SK-N-SH treated with all-trans-retinoic acid at 6 μM for 48 hours (cell line): ENCODE measurements at regions not wholly inside any gene's neighbourhood (a gene's known extent, or its start where the extent isn't known, plus 50 kb on each side); places are given as distances from the start of the nearest gene placed in this dataset.

Experiments used
- ATAC-seq: fragments of 200-7000 bp; cut with Tn5 transposase; 3 replicates; pipeline ENCODE4 v1.9.1; 2020; ENCODE audit warnings: mild to moderate bottlenecking, moderate library complexity
- ARNTL ChIP-seq: fragments of 450-650 bp; formaldehyde crosslinking; IDR thresholded peaks from 2 replicates; pipeline ENCODE4 v1.5.0; 2020; ENCODE audit warnings: low read depth, mild to moderate bottlenecking, moderate library complexity, borderline replicate concordance
- BACH2 ChIP-seq: fragments of 250-450 bp; sonication (Bioruptor Pico); IDR thresholded peaks from 2 replicates; pipeline ENCODE4 v1.9.0; 2021; ENCODE audit warnings: mild to moderate bottlenecking, borderline replicate concordance
- CSDC2 ChIP-seq: fragments of 250-450 bp; sonication (Bioruptor Pico); IDR thresholded peaks from 2 replicates; pipeline ENCODE4 v1.5.0; 2020; ENCODE audit warnings: mild to moderate bottlenecking, moderate library complexity
- ESRRG ChIP-seq: fragments of 250-450 bp; sonication (Bioruptor Pico); IDR thresholded peaks from 2 replicates; pipeline ENCODE4 v1.6.1; 2021; ENCODE audit warnings: mild to moderate bottlenecking
- GLIS3 ChIP-seq: fragments of 250-450 bp; sonication (Bioruptor Pico); IDR thresholded peaks from 2 replicates; pipeline ENCODE4 v1.5.0; 2020; ENCODE audit warnings: mild to moderate bottlenecking, moderate library complexity
- ISL1 ChIP-seq: fragments of 250-450 bp; sonication (Bioruptor Pico); IDR thresholded peaks from 2 replicates; pipeline ENCODE4 v2.1.2; 2022; ENCODE audit warnings: mild to moderate bottlenecking, moderate library complexity
- PPARA ChIP-seq: fragments of 250-450 bp; sonication (Bioruptor Pico); IDR thresholded peaks from 2 replicates; pipeline ENCODE4 v1.5.0; 2020; ENCODE audit warnings: mild to moderate bottlenecking, borderline replicate concordance
- SNAI2 ChIP-seq: fragments of 250-450 bp; sonication (Bioruptor Pico); IDR thresholded peaks from 2 replicates; pipeline ENCODE4 v1.5.0; 2020; ENCODE audit warnings: mild to moderate bottlenecking, moderate library complexity
- TCF4 ChIP-seq: fragments of 250-450 bp; sonication (Bioruptor Pico); IDR thresholded peaks from 2 replicates; pipeline ENCODE4 v1.8.0; 2021; ENCODE audit warnings: mild to moderate bottlenecking, moderate library complexity, borderline replicate concordance
- TOX ChIP-seq: fragments of 250-450 bp; sonication (Bioruptor Pico); IDR thresholded peaks from 2 replicates; pipeline ENCODE4 v1.8.0; 2021; ENCODE audit warnings: mild to moderate bottlenecking, moderate library complexity, borderline replicate concordance
- ZC3H10 ChIP-seq: fragments of 250-450 bp; sonication (Bioruptor Pico); IDR thresholded peaks from 2 replicates; pipeline ENCODE4 v1.5.1; 2021; ENCODE audit warnings: mild to moderate bottlenecking, moderate library complexity
- ZFP3 ChIP-seq: fragments of 250-450 bp; sonication (Bioruptor Pico); IDR thresholded peaks from 2 replicates; pipeline ENCODE4 v1.5.0; 2020; ENCODE audit warnings: mild to moderate bottlenecking, moderate library complexity
- ZFP30 ChIP-seq: fragments of 450-650 bp; formaldehyde crosslinking; IDR thresholded peaks from 2 replicates; pipeline ENCODE4 v1.5.0; 2022; ENCODE audit warnings: mild to moderate bottlenecking, moderate library complexity
- ZNF565 ChIP-seq: fragments of 450-650 bp; formaldehyde crosslinking; conservative IDR thresholded peaks from 2 replicates; pipeline ENCODE4 v1.5.0; 2020; ENCODE audit warnings: low read depth, mild to moderate bottlenecking, moderate library complexity
- ZNF70 ChIP-seq: fragments of 450-650 bp; formaldehyde crosslinking; IDR thresholded peaks from 2 replicates; pipeline ENCODE4 v1.5.0; 2020; ENCODE audit warnings: mild to moderate bottlenecking, moderate library complexity
- ZNF8 ChIP-seq: fragments of 450-650 bp; formaldehyde crosslinking; IDR thresholded peaks from 2 replicates; pipeline ENCODE4 v1.5.0; 2020; ENCODE audit warnings: mild to moderate bottlenecking, moderate library complexity
- TF ChIP-seq, protein P1 (sequence below): fragments of 250-450 bp; sonication (Bioruptor Pico); IDR thresholded peaks from 2 replicates; pipeline ENCODE4 v1.5.1; 2020; ENCODE audit warnings: low read depth, mild to moderate bottlenecking, moderate library complexity
- TF ChIP-seq, protein P2 (sequence below): fragments of 250-450 bp; sonication (Bioruptor Pico); IDR thresholded peaks from 2 replicates; pipeline ENCODE4 v1.5.0; 2020; ENCODE audit warnings: mild to moderate bottlenecking, moderate library complexity
- TF ChIP-seq, protein P3 (sequence below): fragments of 250-450 bp; sonication (Bioruptor Pico); IDR thresholded peaks from 2 replicates; pipeline ENCODE4 v1.5.1; 2021; ENCODE audit warnings: mild to moderate bottlenecking, moderate library complexity
- TF ChIP-seq, protein P4 (sequence below): fragments of 250-450 bp; sonication (Bioruptor Pico); IDR thresholded peaks from 2 replicates; pipeline ENCODE4 v1.8.0; 2020; ENCODE audit warnings: mild to moderate bottlenecking, moderate library complexity, borderline replicate concordance
- TF ChIP-seq, protein P5 (sequence below): fragments of 250-450 bp; sonication (Bioruptor Pico); IDR thresholded peaks from 2 replicates; pipeline ENCODE4 v1.8.0; 2021; ENCODE audit warnings: low read depth, mild to moderate bottlenecking, moderate library complexity, borderline replicate concordance

DNA sequence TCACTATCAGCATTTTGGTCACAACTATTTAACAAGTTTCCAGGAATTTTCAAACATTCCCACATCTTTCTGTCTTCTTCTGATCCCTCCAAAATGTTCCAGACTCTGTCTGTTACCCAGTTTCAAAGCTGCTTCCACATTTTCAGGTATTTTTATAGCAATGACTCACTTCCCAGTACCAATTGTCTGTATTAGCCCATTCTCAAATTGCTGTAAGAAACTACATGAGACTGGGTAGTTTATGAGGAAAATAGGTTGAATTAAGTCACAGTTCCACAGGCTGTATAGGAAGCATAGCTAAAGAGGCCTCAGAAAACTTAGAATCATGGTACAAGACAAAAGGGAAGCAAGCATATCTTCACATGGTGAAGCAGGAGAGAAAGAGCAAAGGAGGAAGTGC lies 475.0 kb upstream of the PCDH7 start:
- TF ChIP-seq ZNF8 (CRISPR knock-in tag) (no peak), ZFP30 (CRISPR knock-in tag) (no peak), ZFP3 (CRISPR knock-in tag) (no peak), ZC3H10 (CRISPR knock-in tag) (no peak), TOX (CRISPR knock-in tag) (no peak), BACH2 (no peak), GLIS3 (CRISPR knock-in tag) (no peak), ARNTL (CRISPR knock-in tag) (no peak), ZNF70 (CRISPR knock-in tag) (no peak), ZNF565 (CRISPR knock-in tag) (no peak), TCF4 (CRISPR knock-in tag) (no peak), SNAI2 (CRISPR knock-in tag) (no peak)
- TF ChIP-seq, protein P1, sequence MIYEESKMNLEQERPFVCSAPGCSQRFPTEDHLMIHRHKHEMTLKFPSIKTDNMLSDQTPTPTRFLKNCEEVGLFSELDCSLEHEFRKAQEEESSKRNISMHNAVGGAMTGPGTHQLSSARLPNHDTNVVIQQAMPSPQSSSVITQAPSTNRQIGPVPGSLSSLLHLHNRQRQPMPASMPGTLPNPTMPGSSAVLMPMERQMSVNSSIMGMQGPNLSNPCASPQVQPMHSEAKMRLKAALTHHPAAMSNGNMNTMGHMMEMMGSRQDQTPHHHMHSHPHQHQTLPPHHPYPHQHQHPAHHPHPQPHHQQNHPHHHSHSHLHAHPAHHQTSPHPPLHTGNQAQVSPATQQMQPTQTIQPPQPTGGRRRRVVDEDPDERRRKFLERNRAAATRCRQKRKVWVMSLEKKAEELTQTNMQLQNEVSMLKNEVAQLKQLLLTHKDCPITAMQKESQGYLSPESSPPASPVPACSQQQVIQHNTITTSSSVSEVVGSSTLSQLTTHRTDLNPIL (CRISPR knock-in tag), result no peak
- TF ChIP-seq, protein P2, sequence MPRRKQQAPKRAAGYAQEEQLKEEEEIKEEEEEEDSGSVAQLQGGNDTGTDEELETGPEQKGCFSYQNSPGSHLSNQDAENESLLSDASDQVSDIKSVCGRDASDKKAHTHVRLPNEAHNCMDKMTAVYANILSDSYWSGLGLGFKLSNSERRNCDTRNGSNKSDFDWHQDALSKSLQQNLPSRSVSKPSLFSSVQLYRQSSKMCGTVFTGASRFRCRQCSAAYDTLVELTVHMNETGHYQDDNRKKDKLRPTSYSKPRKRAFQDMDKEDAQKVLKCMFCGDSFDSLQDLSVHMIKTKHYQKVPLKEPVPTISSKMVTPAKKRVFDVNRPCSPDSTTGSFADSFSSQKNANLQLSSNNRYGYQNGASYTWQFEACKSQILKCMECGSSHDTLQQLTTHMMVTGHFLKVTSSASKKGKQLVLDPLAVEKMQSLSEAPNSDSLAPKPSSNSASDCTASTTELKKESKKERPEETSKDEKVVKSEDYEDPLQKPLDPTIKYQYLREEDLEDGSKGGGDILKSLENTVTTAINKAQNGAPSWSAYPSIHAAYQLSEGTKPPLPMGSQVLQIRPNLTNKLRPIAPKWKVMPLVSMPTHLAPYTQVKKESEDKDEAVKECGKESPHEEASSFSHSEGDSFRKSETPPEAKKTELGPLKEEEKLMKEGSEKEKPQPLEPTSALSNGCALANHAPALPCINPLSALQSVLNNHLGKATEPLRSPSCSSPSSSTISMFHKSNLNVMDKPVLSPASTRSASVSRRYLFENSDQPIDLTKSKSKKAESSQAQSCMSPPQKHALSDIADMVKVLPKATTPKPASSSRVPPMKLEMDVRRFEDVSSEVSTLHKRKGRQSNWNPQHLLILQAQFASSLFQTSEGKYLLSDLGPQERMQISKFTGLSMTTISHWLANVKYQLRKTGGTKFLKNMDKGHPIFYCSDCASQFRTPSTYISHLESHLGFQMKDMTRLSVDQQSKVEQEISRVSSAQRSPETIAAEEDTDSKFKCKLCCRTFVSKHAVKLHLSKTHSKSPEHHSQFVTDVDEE (CRISPR knock-in tag), result no peak
- TF ChIP-seq, protein P3, sequence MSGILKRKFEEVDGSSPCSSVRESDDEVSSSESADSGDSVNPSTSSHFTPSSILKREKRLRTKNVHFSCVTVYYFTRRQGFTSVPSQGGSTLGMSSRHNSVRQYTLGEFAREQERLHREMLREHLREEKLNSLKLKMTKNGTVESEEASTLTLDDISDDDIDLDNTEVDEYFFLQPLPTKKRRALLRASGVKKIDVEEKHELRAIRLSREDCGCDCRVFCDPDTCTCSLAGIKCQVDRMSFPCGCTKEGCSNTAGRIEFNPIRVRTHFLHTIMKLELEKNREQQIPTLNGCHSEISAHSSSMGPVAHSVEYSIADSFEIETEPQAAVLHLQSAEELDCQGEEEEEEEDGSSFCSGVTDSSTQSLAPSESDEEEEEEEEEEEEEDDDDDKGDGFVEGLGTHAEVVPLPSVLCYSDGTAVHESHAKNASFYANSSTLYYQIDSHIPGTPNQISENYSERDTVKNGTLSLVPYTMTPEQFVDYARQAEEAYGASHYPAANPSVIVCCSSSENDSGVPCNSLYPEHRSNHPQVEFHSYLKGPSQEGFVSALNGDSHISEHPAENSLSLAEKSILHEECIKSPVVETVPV, result no peak
- TF ChIP-seq, protein P4, sequence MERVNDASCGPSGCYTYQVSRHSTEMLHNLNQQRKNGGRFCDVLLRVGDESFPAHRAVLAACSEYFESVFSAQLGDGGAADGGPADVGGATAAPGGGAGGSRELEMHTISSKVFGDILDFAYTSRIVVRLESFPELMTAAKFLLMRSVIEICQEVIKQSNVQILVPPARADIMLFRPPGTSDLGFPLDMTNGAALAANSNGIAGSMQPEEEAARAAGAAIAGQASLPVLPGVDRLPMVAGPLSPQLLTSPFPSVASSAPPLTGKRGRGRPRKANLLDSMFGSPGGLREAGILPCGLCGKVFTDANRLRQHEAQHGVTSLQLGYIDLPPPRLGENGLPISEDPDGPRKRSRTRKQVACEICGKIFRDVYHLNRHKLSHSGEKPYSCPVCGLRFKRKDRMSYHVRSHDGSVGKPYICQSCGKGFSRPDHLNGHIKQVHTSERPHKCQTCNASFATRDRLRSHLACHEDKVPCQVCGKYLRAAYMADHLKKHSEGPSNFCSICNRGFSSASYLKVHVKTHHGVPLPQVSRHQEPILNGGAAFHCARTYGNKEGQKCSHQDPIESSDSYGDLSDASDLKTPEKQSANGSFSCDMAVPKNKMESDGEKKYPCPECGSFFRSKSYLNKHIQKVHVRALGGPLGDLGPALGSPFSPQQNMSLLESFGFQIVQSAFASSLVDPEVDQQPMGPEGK (CRISPR knock-in tag), result no peak
- TF ChIP-seq, protein P5, sequence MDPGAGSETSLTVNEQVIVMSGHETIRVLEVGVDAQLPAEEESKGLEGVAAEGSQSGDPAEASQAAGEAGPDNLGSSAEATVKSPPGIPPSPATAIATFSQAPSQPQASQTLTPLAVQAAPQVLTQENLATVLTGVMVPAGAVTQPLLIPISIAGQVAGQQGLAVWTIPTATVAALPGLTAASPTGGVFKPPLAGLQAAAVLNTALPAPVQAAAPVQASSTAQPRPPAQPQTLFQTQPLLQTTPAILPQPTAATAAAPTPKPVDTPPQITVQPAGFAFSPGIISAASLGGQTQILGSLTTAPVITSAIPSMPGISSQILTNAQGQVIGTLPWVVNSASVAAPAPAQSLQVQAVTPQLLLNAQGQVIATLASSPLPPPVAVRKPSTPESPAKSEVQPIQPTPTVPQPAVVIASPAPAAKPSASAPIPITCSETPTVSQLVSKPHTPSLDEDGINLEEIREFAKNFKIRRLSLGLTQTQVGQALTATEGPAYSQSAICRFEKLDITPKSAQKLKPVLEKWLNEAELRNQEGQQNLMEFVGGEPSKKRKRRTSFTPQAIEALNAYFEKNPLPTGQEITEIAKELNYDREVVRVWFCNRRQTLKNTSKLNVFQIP (CRISPR knock-in tag), result no peak
- ATAC-seq, result no peak

DNA sequence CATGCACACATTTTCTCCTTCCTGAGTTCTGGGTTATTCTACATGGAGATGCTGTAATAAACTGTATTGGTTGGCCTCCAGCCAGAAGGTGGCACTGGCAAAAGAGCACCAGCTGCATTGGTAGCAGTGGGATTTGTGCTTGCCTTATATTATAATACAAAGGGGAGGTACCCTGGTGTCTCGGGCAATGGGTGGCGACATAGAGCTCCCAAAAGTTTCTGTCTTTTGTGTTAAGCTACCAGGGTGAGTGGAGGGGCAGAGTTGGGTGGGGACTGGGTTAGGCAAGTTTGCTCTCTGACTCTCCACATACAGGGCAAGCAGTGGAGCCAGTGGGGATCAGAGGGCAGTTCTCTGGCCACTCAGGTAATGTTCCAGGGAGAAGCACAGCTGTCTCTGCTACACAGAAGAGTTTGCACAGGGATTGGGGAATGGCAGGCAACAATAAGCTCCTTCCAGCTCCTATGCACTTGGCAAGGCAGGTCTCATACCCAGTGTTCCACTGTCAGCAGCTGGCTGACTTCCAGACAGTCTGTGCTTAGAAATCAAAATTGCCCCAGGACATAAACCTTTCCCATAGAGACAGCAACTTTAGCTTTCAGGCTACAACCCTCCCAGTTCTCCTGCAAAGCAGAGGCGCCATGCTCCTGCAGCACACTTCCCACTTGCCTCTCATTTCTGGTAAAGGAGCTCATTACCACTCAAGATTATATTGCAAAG lies 463.9 kb upstream of the PCDH7 start:
- ATAC-seq, result no peak
- TF ChIP-seq ISL1 (CRISPR knock-in tag), result no peak
- TF ChIP-seq TOX (CRISPR knock-in tag), result no peak
- TF ChIP-seq BACH2, result no peak
- TF ChIP-seq ZC3H10 (CRISPR knock-in tag), result no peak
- no peak for TF ChIP-seq ZNF8 (CRISPR knock-in tag)
- TF ChIP-seq, protein P3, result no peak
- no peak for TF ChIP-seq ESRRG (CRISPR knock-in tag)
- TF ChIP-seq ZNF565 (CRISPR knock-in tag), result no peak
- no peak for TF ChIP-seq ZFP30 (CRISPR knock-in tag)
- TF ChIP-seq, protein P2 (CRISPR knock-in tag), result no peak
- TF ChIP-seq CSDC2 (CRISPR knock-in tag), result no peak
- TF ChIP-seq, protein P5 (CRISPR knock-in tag), result no peak
- TF ChIP-seq ZNF70 (CRISPR knock-in tag), result no peak
- TF ChIP-seq PPARA (CRISPR knock-in tag), result no peak
- no peak for TF ChIP-seq ZFP3 (CRISPR knock-in tag)
